GM12878 (cell line): ENCODE measurements at regions not wholly inside any gene's neighbourhood (a gene's known extent, or its start where the extent isn't known, plus 50 kb on each side); places are given as distances from the start of the nearest gene placed in this dataset.

Experiments
- ATAC-seq: fragments of 200-7000 bp; cut with Tn5 transposase; 3 replicates; pipeline ENCODE4 v1.9.1; 2020; ENCODE audit warnings: mild to moderate bottlenecking, moderate library complexity
- BruUV-seq: library from RNA; stranded (reverse); fragments of 400-500 nt; replicated peaks from 2 replicates; lab custom pipeline; 2021; lab: Mats Ljungman, UMichigan
- CTCF ChIA-PET: fragments of 300-600 bp; sonication (Branson Sonifier 250); formaldehyde crosslinking; extraction: SDS; loops from one replicate; lab custom pipeline; 2021; ENCODE audit warnings: inconsistent platforms; lab: Yijun Ruan, JAX
- POLR2A ChIA-PET: fragments of 350-600 bp; formaldehyde crosslinking; extraction: SDS; loops from one replicate; lab custom pipeline; 2021; ENCODE audit warnings: inconsistent platforms; lab: Charles Lee
- RAD21 ChIA-PET: fragments of 300-600 bp; sonication (Branson Sonifier 250); formaldehyde crosslinking; loops from one replicate; lab custom pipeline; 2023; ENCODE audit warnings: antibody characterized with exemption; ENCODE audit not compliant: unreplicated experiment; lab: Charles Lee
- SMC1A ChIA-PET: fragments of 300-600 bp; sonication (Branson Sonifier 250); formaldehyde crosslinking; loops from one replicate; lab custom pipeline; 2023; ENCODE audit not compliant: unreplicated experiment, uncharacterized antibody; lab: Charles Lee
- DNase-seq: peaks from one replicate; pipeline ENCODE4 v3.0.0-alpha.2; 2011; ENCODE audit warnings: low read depth, low spot score
- FAIRE-seq: peaks from 3 replicates; lab custom pipeline; 2011; peaks lifted over from hg19 to GRCh38; lab: Jason Lieb, UNC
- H2AFZ ChIP-seq: 2 replicates; pipeline ENCODE4 v1.6.0; 2011; ENCODE audit warnings: low read depth, low read length, control low read depth; ENCODE audit not compliant: control insufficient read depth
- H3K27ac ChIP-seq: 2 replicates; pipeline ENCODE4 v1.5.1; 2011; ENCODE audit warnings: control low read depth; ENCODE audit not compliant: control insufficient read depth, insufficient read depth
- H3K27me3 ChIP-seq, 2 experiments: replicated peaks in 1 of 2; 2 replicates each; pipeline versions ENCODE4 v1.6.0 to v1.6.1; 2011; ENCODE audit warnings: low read length in 1 of 2; ENCODE audit not compliant: control insufficient read depth in 2 of 2, insufficient read depth in 2 of 2
- H3K36me3 ChIP-seq, 2 experiments: 2 replicates each; pipeline ENCODE4 v1.5.1; 2011; ENCODE audit warnings: low read length in 1 of 2; ENCODE audit not compliant: control insufficient read depth in 2 of 2, insufficient read depth in 2 of 2
- H3K4me1 ChIP-seq: 2 replicates; pipeline ENCODE4 v1.6.1; 2011; ENCODE audit warnings: mild to moderate bottlenecking, low read length, moderate library complexity, mixed read lengths; ENCODE audit not compliant: control insufficient read depth, insufficient read depth
- H3K4me2 ChIP-seq: 2 replicates; pipeline ENCODE4 v1.6.0; 2011; ENCODE audit warnings: control low read depth; ENCODE audit not compliant: control insufficient read depth, insufficient read depth
- H3K4me3 ChIP-seq: fragments of 200-600 bp; sonication (generic); 2 replicates; pipeline ENCODE4 v1.5.1; 2016
- H3K79me2 ChIP-seq: 2 replicates; pipeline ENCODE4 v1.6.0; 2011; ENCODE audit warnings: low read length; ENCODE audit not compliant: control insufficient read depth, insufficient read depth
- H3K9ac ChIP-seq: 2 replicates; pipeline ENCODE4 v1.8.0; 2011; ENCODE audit warnings: low read length, control low read depth, mixed read lengths; ENCODE audit not compliant: control insufficient read depth, insufficient read depth
- H3K9me3 ChIP-seq: replicated peaks from 3 replicates; pipeline ENCODE4 v1.5.1; 2011; ENCODE audit warnings: mild to moderate bottlenecking, low read length; ENCODE audit not compliant: control insufficient read depth, insufficient read depth
- H4K20me1 ChIP-seq: 2 replicates; pipeline ENCODE4 v1.6.0; 2011; ENCODE audit not compliant: control insufficient read depth, insufficient read depth
- IKZF2 ChIP-seq, 2 experiments: fragments of 450-650 bp; IDR thresholded peaks; 2 replicates each; pipeline ENCODE4 v1.6.1; 2017; ENCODE audit warnings: mild to moderate bottlenecking in 2 of 2, moderate library complexity in 2 of 2
- KAT2A ChIP-seq: conservative IDR thresholded peaks from 2 replicates; pipeline ENCODE4 v1.6.1; 2011; ENCODE audit warnings: low read depth, low read length; ENCODE audit not compliant: control insufficient read depth
- POLR2AphosphoS2 ChIP-seq: IDR thresholded peaks from 2 replicates; pipeline ENCODE4 v1.6.1; 2011; ENCODE audit warnings: low read depth, mild to moderate bottlenecking, low read length, improper control_type of control experiment, moderate library complexity
- WGBS: methylation state at CpG from one replicate; pipeline ENCODE4 v1.1.6; 2016; ENCODE audit warnings: low lambda C conversion rate; ENCODE audit not compliant: insufficient replicate concordance, insufficient coverage; ENCODE audit errors: missing lambda C conversion rate; 5-methylcytosine and 5-hydroxymethylcytosine counted together
- in situ Hi-C: fragments of 300-500 bp; cut with MboI; formaldehyde crosslinking; loops from 9 replicates; pipeline ENCODE4 v1.14.3; 2018; ENCODE audit warnings: mixed read lengths
- intact Hi-C: fragments of 100-400 bp; cut with micrococcal nuclease; formaldehyde crosslinking; loops from one replicate; pipeline ENCODE4 v1.14.2; 2022; ENCODE audit not compliant: unreplicated experiment
- TF ChIP-seq, protein P1 (sequence below): IDR thresholded peaks from 2 replicates; pipeline ENCODE4 v1.6.1; 2012; ENCODE audit warnings: mild to moderate bottlenecking, low read depth, low read length
- TF ChIP-seq, protein P2 (sequence below): fragments of 150-350 bp; IDR thresholded peaks from 2 replicates; pipeline ENCODE4 v1.6.1; 2014; ENCODE audit warnings: mild to moderate bottlenecking, low read depth, low read length
- TF ChIP-seq, protein P3 (sequence below): fragments of 450-650 bp; IDR thresholded peaks from 2 replicates; pipeline ENCODE4 v1.6.1; 2016; ENCODE audit warnings: mild to moderate bottlenecking

DNA sequence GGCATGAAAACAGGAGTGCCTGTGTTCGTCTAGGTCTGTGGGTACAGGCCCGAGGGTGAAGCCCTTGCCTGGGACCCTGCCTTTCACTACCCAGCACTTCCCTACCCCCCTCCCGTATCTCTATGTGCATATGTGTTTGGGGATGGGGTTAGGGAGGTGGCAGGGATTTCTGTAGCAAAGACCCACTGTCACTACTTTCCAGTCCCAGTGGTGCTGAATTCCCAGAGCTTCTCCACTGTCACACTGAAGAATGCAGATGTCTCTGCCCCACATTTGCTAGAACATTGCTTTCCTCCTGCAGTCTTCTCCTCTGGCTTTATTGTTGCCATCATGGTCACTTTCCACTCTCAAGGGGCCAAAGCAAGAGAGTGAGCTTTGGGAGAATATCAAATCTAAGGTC, 203.9 kb downstream of the MYRFL start:
- CTCF ChIA-PET: interaction anchor here (1.0 kb wide), 1 partner anchor 21 kb away, joined by 3 read pairs; no protein-coding TSS in a partner anchor
- POLR2A ChIA-PET: no interaction called here

More for the DNA sequence above, 203.9 kb downstream of the MYRFL start:
- ChIA-PET RAD21 (no interaction called here), SMC1A (no interaction called here)
- Histone ChIP-seq H3K79me2 (no peaks in the 10 kb centered on the region), H3K4me2 (no peak overlapping the region), H2AFZ (no peak overlapping the region), H4K20me1 (no peaks in the 10 kb centered on the region), H3K4me1 (no peaks in the 10 kb centered on the region), H3K27me3 (no peaks in the 10 kb centered on the region), H3K36me3 (no peaks in the 10 kb centered on the region), H3K9me3 (no peaks in the 10 kb centered on the region), H3K27ac (no peak overlapping the region), H3K9ac (no peak overlapping the region), H3K4me3 (no peak overlapping the region)
- in situ Hi-C loops: no loop called here
- TF ChIP-seq KAT2A: no peak
- TF ChIP-seq, protein P1, sequence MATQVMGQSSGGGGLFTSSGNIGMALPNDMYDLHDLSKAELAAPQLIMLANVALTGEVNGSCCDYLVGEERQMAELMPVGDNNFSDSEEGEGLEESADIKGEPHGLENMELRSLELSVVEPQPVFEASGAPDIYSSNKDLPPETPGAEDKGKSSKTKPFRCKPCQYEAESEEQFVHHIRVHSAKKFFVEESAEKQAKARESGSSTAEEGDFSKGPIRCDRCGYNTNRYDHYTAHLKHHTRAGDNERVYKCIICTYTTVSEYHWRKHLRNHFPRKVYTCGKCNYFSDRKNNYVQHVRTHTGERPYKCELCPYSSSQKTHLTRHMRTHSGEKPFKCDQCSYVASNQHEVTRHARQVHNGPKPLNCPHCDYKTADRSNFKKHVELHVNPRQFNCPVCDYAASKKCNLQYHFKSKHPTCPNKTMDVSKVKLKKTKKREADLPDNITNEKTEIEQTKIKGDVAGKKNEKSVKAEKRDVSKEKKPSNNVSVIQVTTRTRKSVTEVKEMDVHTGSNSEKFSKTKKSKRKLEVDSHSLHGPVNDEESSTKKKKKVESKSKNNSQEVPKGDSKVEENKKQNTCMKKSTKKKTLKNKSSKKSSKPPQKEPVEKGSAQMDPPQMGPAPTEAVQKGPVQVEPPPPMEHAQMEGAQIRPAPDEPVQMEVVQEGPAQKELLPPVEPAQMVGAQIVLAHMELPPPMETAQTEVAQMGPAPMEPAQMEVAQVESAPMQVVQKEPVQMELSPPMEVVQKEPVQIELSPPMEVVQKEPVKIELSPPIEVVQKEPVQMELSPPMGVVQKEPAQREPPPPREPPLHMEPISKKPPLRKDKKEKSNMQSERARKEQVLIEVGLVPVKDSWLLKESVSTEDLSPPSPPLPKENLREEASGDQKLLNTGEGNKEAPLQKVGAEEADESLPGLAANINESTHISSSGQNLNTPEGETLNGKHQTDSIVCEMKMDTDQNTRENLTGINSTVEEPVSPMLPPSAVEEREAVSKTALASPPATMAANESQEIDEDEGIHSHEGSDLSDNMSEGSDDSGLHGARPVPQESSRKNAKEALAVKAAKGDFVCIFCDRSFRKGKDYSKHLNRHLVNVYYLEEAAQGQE: peak; percentile 46; the same call in 1 of the 2 replicates
- TF ChIP-seq POLR2AphosphoS2: no peak
- TF ChIP-seq IKZF2 (IDR thresholded peaks at IDR 0.05): no peak
- TF ChIP-seq, protein P2, sequence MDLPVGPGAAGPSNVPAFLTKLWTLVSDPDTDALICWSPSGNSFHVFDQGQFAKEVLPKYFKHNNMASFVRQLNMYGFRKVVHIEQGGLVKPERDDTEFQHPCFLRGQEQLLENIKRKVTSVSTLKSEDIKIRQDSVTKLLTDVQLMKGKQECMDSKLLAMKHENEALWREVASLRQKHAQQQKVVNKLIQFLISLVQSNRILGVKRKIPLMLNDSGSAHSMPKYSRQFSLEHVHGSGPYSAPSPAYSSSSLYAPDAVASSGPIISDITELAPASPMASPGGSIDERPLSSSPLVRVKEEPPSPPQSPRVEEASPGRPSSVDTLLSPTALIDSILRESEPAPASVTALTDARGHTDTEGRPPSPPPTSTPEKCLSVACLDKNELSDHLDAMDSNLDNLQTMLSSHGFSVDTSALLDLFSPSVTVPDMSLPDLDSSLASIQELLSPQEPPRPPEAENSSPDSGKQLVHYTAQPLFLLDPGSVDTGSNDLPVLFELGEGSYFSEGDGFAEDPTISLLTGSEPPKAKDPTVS: no peak
- TF ChIP-seq, protein P3, sequence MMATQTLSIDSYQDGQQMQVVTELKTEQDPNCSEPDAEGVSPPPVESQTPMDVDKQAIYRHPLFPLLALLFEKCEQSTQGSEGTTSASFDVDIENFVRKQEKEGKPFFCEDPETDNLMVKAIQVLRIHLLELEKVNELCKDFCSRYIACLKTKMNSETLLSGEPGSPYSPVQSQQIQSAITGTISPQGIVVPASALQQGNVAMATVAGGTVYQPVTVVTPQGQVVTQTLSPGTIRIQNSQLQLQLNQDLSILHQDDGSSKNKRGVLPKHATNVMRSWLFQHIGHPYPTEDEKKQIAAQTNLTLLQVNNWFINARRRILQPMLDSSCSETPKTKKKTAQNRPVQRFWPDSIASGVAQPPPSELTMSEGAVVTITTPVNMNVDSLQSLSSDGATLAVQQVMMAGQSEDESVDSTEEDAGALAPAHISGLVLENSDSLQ: no peak
- no peak for DNase-seq
- FAIRE-seq: no peak
- WGBS: 19% methylated on average over 3 of the region's 3 CpGs
- no TSS peak for BruUV-seq
- no peak for ATAC-seq
- intact Hi-C loops: no loop called here
